Loucy (cell line): ENCODE measurements at regions not wholly inside any gene's neighbourhood (a gene's known extent, or its start where the extent isn't known, plus 50 kb on each side); places are given as distances from the start of the nearest gene placed in this dataset.

Source experiments
- H2AFZ ChIP-seq: fragments of 200-600 bp; sonication (generic); 2 replicates; pipeline ENCODE4 v1.6.0; 2016; ENCODE audit warnings: antibody characterized with exemption, mild to moderate bottlenecking, low read length, moderate library complexity
- H3F3A ChIP-seq: fragments of 200-600 bp; 2 replicates; pipeline ENCODE4 v1.6.0; 2016; ENCODE audit warnings: antibody characterized with exemption, low read depth, mild to moderate bottlenecking
- H3K27me3 ChIP-seq: fragments of 200-600 bp; sonication (generic); 2 replicates; pipeline ENCODE4 v1.6.1; 2014; ENCODE audit warnings: low read length, mild to moderate bottlenecking; ENCODE audit not compliant: insufficient read depth, poor library complexity, severe bottlenecking
- H3K36me3 ChIP-seq: fragments of 200-600 bp; sonication (generic); 2 replicates; pipeline ENCODE4 v1.6.1; 2016; ENCODE audit warnings: low read length; ENCODE audit not compliant: insufficient read depth
- H3K4me1 ChIP-seq: fragments of 200-600 bp; sonication (generic); 2 replicates; pipeline ENCODE4 v1.5.1; 2014; ENCODE audit warnings: low read length, mild to moderate bottlenecking; ENCODE audit not compliant: insufficient read depth, poor library complexity, severe bottlenecking
- H3K4me2 ChIP-seq: fragments of 200-600 bp; sonication (generic); 2 replicates; pipeline ENCODE4 v1.6.0; 2014; ENCODE audit warnings: antibody characterized with exemption, low read length, low read depth, mild to moderate bottlenecking; ENCODE audit not compliant: poor library complexity, severe bottlenecking
- H3K4me3 ChIP-seq: fragments of 200-600 bp; sonication (generic); 2 replicates; pipeline ENCODE4 v1.5.1; 2014; ENCODE audit warnings: low read length, mild to moderate bottlenecking, mixed read lengths; ENCODE audit not compliant: poor library complexity, severe bottlenecking
- H3K79me2 ChIP-seq: fragments of 200-600 bp; sonication (generic); 2 replicates; pipeline ENCODE4 v1.6.1; 2014; ENCODE audit warnings: low read length; ENCODE audit not compliant: insufficient read depth
- H3K9ac ChIP-seq: fragments of 200-600 bp; sonication (generic); 2 replicates; pipeline ENCODE4 v1.6.0; 2014; ENCODE audit warnings: mild to moderate bottlenecking, low read depth, low read length, moderate library complexity; ENCODE audit not compliant: poor library complexity, severe bottlenecking
- H3K9me2 ChIP-seq: fragments of 200-600 bp; sonication (generic); replicated peaks from 2 replicates; pipeline ENCODE4 v1.6.1; 2016; ENCODE audit warnings: low read depth, low read length, mixed read lengths
- H3K9me3 ChIP-seq: fragments of 200-600 bp; sonication (generic); 2 replicates; pipeline ENCODE4 v1.6.1; 2014; ENCODE audit warnings: mild to moderate bottlenecking, antibody characterized with exemption, low read length, low read depth; ENCODE audit not compliant: insufficient read depth
- H4K20me1 ChIP-seq: fragments of 200-600 bp; sonication (generic); 2 replicates; pipeline ENCODE4 v1.6.0; 2014; ENCODE audit warnings: antibody characterized with exemption, low read length, mild to moderate bottlenecking; ENCODE audit not compliant: insufficient read depth, poor library complexity, severe bottlenecking
- EZH2phosphoT487 ChIP-seq: fragments of 200-600 bp; IDR thresholded peaks from 2 replicates; pipeline ENCODE4 v1.6.1; 2018; ENCODE audit warnings: antibody characterized with exemption, mild to moderate bottlenecking, moderate library complexity, borderline replicate concordance
- TF ChIP-seq, protein P1 (sequence below): fragments of 200-600 bp; sonication (generic); conservative IDR thresholded peaks from 2 replicates; pipeline ENCODE4 v1.5.1; 2014; ENCODE audit warnings: mild to moderate bottlenecking, antibody characterized with exemption, low read length

DNA sequence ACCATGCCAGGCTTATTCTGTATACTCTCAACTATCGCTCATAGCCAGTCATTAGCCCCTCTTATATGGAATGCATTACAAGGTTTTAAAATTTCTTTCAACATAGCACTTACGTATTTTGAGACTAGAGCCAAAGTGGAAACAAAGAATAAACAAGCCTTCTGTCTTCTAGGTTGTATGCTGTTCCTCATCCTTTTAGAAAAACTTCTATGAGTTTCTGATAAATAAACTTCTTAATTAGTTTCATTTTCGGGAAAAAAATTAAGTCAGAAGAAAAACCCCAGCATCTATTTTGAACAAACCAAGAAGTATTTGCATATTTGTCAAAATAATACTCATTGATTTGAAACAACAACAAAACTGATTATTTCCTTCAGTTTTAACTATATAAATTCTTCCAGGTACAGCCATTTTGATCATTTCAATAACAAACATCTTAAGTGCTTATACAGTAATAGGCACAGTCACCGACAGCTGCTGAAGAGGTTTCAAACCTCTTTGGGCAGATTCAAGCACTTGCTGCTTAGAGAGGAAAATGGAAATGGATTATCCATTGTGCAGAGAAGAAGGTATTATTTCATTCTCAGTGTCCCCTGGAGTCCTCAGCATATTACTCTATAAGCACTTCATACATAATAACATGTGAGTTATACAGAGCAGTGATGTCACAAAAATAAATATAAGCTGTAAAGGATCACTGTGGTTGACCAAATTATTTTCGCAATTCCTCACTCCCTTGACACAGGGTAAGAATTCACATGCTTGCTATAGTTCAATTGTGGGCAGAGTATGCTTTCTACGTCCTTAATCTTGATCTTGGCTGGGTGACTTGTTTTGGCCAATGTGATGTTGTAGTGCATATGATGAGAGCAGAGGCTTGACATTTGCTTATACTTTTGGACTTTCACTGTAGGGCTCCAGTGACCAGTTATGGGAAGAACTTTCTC is 833.8 kb downstream of the TRIB2 start:
- Histone ChIP-seq H3K4me2 (no peak overlapping the region), H2AFZ (peak overlapping the region; percentile 40; the same call in 1 of the 2 replicates)

DNA sequence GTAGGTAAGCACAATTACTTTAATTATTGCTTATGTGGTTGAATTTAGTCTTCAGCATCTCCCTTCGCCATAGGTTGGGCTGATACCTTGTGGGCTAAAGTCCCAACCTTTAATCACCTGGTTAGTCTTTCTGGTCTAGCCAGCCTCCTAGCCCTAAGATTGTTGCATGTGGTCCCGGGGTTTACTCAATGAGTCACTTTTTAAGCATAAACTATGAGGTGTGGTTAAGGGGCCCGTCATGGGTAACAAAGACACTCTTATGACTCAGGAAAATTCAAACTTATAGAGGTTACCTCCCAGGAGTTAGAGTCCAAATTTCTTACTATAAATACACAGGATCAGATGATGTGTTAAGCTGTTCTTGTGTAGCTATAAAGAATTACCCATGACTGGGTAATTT is 841.6 kb downstream of the TRIB2 start:
- Histone ChIP-seq H3K9me2 (no peaks in the 10 kb centered on the region), H3F3A (no peaks in the 10 kb centered on the region), H3K4me3 (no peak overlapping the region), H2AFZ (0 out of 2 replicates have a peak overlapping the region, but pooled peaks have one; percentile 44), H3K4me1 (peaks cover 8% of the 10 kb centered on the region), H3K9ac (no peak overlapping the region), H3K9me3 (no peaks in the 10 kb centered on the region), H3K27me3 (no peaks in the 10 kb centered on the region), H4K20me1 (no peaks in the 10 kb centered on the region), H3K4me2 (peak overlapping the region; percentile 19), H3K36me3 (no peaks in the 10 kb centered on the region), H3K79me2 (no peaks in the 10 kb centered on the region)
- no peak for TF ChIP-seq EZH2phosphoT487
- TF ChIP-seq, protein P1, sequence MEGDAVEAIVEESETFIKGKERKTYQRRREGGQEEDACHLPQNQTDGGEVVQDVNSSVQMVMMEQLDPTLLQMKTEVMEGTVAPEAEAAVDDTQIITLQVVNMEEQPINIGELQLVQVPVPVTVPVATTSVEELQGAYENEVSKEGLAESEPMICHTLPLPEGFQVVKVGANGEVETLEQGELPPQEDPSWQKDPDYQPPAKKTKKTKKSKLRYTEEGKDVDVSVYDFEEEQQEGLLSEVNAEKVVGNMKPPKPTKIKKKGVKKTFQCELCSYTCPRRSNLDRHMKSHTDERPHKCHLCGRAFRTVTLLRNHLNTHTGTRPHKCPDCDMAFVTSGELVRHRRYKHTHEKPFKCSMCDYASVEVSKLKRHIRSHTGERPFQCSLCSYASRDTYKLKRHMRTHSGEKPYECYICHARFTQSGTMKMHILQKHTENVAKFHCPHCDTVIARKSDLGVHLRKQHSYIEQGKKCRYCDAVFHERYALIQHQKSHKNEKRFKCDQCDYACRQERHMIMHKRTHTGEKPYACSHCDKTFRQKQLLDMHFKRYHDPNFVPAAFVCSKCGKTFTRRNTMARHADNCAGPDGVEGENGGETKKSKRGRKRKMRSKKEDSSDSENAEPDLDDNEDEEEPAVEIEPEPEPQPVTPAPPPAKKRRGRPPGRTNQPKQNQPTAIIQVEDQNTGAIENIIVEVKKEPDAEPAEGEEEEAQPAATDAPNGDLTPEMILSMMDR = no peak

More for the DNA sequence above, 833.8 kb downstream of the TRIB2 start:
- peaks cover 12% of the 10 kb centered on the region for H3K4me1 ChIP-seq
- no peak overlapping the region for H3K9ac ChIP-seq
- H3K9me2 ChIP-seq = no peaks in the 10 kb centered on the region
- H3K27me3 ChIP-seq = no peaks in the 10 kb centered on the region
- no peaks in the 10 kb centered on the region for H3K9me3 ChIP-seq
- H3K4me3 ChIP-seq = no peak overlapping the region
- no peaks in the 10 kb centered on the region for H4K20me1 ChIP-seq
- no peaks in the 10 kb centered on the region for H3K36me3 ChIP-seq
- no peaks in the 10 kb centered on the region for H3F3A ChIP-seq
- no peaks in the 10 kb centered on the region for H3K79me2 ChIP-seq
- TF ChIP-seq, protein P1 = no peak
- TF ChIP-seq EZH2phosphoT487 = no peak

DNA sequence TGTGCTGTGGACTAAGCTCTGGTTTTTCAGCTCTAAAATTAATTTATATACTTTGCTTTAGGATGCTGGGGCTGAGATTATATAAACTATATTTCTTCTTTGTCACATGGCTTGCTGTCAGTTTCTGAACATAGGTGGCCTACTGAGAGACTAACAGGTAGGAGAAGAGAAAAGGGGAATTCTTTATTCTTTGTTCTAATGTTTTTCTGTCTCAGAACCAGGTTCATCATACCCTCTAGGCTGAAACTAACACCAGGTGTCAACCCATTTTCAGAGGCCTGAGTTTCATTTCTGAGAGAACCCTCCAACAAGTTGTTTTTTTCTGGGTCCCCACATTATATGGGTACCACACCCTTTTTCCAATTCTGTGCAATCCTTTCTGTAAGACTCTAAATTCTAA is 843.6 kb downstream of the TRIB2 start:
- no peak overlapping the region for H3K4me2 ChIP-seq
- H2AFZ ChIP-seq = no peak overlapping the region

More for the DNA sequence above, 843.6 kb downstream of the TRIB2 start:
- no peaks in the 10 kb centered on the region for H3K9me3 ChIP-seq
- no peaks in the 10 kb centered on the region for H3K27me3 ChIP-seq
- no peaks in the 10 kb centered on the region for H3K9me2 ChIP-seq
- no peak overlapping the region for H3K4me3 ChIP-seq
- no peaks in the 10 kb centered on the region for H3K79me2 ChIP-seq
- TF ChIP-seq, protein P1 = no peak
- no peak for TF ChIP-seq EZH2phosphoT487
- H3K4me1 ChIP-seq = peaks cover 5% of the 10 kb centered on the region
- no peak overlapping the region for H3K9ac ChIP-seq
- H3F3A ChIP-seq = no peaks in the 10 kb centered on the region
- H3K36me3 ChIP-seq = no peaks in the 10 kb centered on the region
- no peaks in the 10 kb centered on the region for H4K20me1 ChIP-seq
